ENCODE measurements at regions not wholly inside any gene's neighbourhood (a gene's known extent, or its start where the extent isn't known, plus 50 kb on each side); places are given as distances from the start of the nearest gene placed in this dataset.

- peaks cover 20% of the 10 kb centered on the region; the same call in 1 of the 2 replicates for H3K9me3 ChIP-seq (ENCODE audit: insufficient read depth, low read depth, low read length)
- H3K4me1 ChIP-seq (ENCODE audit: insufficient read depth, low read length, poor library complexity, severe bottlenecking): no peaks in the 10 kb centered on the region
- no peak overlapping the region for H2AFZ ChIP-seq (ENCODE audit: low read length)
- H3F3A ChIP-seq (ENCODE audit: low read depth): no peaks in the 10 kb centered on the region
- H3K4me3 ChIP-seq (ENCODE audit: low read length, poor library complexity, severe bottlenecking): no peak overlapping the region
- H3K36me3 ChIP-seq (ENCODE audit: insufficient read depth, low read length): peaks cover 3% of the 10 kb centered on the region; the same call in 1 of the 2 replicates
- no peaks in the 10 kb centered on the region for H3K79me2 ChIP-seq (ENCODE audit: insufficient read depth, low read length)
- H3K9me2 ChIP-seq (replicated peaks; ENCODE audit: low read depth, low read length): no peaks in the 10 kb centered on the region
- H3K9ac ChIP-seq (ENCODE audit: low read depth, low read length, poor library complexity, severe bottlenecking): no peak overlapping the region
- no peaks in the 10 kb centered on the region for H4K20me1 ChIP-seq (ENCODE audit: insufficient read depth, low read length, poor library complexity, severe bottlenecking)
- no peaks in the 10 kb centered on the region for H3K27me3 ChIP-seq (ENCODE audit: insufficient read depth, low read length, poor library complexity, severe bottlenecking)
- H3K4me2 ChIP-seq (ENCODE audit: low read depth, low read length, poor library complexity, severe bottlenecking): no peak overlapping the region
- TF ChIP-seq EZH2phosphoT487 (IDR thresholded peaks at IDR 0.05; ENCODE audit: borderline replicate concordance) (no peak), CTCF (conservative IDR thresholded peaks at IDR 0.05; ENCODE audit: low read length) (peak; percentile 31; the same call in 1 of the 2 replicates)
Observed at GRCh38 chr19:27776020-27776419, 1436.9 kb downstream of the UQCRFS1 start.

- TF ChIP-seq EZH2phosphoT487 (IDR thresholded peaks at IDR 0.05; ENCODE audit: borderline replicate concordance): no peak
- TF ChIP-seq CTCF (conservative IDR thresholded peaks at IDR 0.05; ENCODE audit: low read length): no peak
- Histone ChIP-seq H3K36me3 (ENCODE audit: insufficient read depth, low read length) (peaks cover 3% of the 10 kb centered on the region; the same call in 1 of the 2 replicates), H3K9ac (ENCODE audit: low read depth, low read length, poor library complexity, severe bottlenecking) (no peak overlapping the region), H2AFZ (ENCODE audit: low read length) (no peak overlapping the region), H3F3A (ENCODE audit: low read depth) (no peaks in the 10 kb centered on the region), H3K27me3 (ENCODE audit: insufficient read depth, low read length, poor library complexity, severe bottlenecking) (no peaks in the 10 kb centered on the region), H3K4me2 (ENCODE audit: low read depth, low read length, poor library complexity, severe bottlenecking) (no peak overlapping the region), H3K79me2 (ENCODE audit: insufficient read depth, low read length) (no peaks in the 10 kb centered on the region), H3K9me2 (replicated peaks; ENCODE audit: low read depth, low read length) (no peaks in the 10 kb centered on the region), H3K4me1 (ENCODE audit: insufficient read depth, low read length, poor library complexity, severe bottlenecking) (no peaks in the 10 kb centered on the region), H3K4me3 (ENCODE audit: low read length, poor library complexity, severe bottlenecking) (no peak overlapping the region), H3K9me3 (ENCODE audit: insufficient read depth, low read depth, low read length) (peaks cover 20% of the 10 kb centered on the region; the same call in 1 of the 2 replicates), H4K20me1 (ENCODE audit: insufficient read depth, low read length, poor library complexity, severe bottlenecking) (no peaks in the 10 kb centered on the region)
Observed at GRCh38 chr19:27775395-27775794, 1437.6 kb downstream of the UQCRFS1 start.

GRCh38 chr19:27774827-27775226, 1438.1 kb downstream of the UQCRFS1 start:
- Histone ChIP-seq H3K27me3 (ENCODE audit: insufficient read depth, low read length, poor library complexity, severe bottlenecking) (no peaks in the 10 kb centered on the region), H4K20me1 (ENCODE audit: insufficient read depth, low read length, poor library complexity, severe bottlenecking) (no peaks in the 10 kb centered on the region), H3K9me2 (replicated peaks; ENCODE audit: low read depth, low read length) (no peaks in the 10 kb centered on the region), H2AFZ (ENCODE audit: low read length) (no peak overlapping the region), H3K4me2 (ENCODE audit: low read depth, low read length, poor library complexity, severe bottlenecking) (no peak overlapping the region), H3K36me3 (ENCODE audit: insufficient read depth, low read length) (peaks cover 3% of the 10 kb centered on the region; the same call in 1 of the 2 replicates), H3K79me2 (ENCODE audit: insufficient read depth, low read length) (no peaks in the 10 kb centered on the region), H3K4me1 (ENCODE audit: insufficient read depth, low read length, poor library complexity, severe bottlenecking) (no peaks in the 10 kb centered on the region), H3K9ac (ENCODE audit: low read depth, low read length, poor library complexity, severe bottlenecking) (no peak overlapping the region), H3K4me3 (ENCODE audit: low read length, poor library complexity, severe bottlenecking) (no peak overlapping the region), H3F3A (ENCODE audit: low read depth) (no peaks in the 10 kb centered on the region), H3K9me3 (ENCODE audit: insufficient read depth, low read depth, low read length) (peaks cover 23% of the 10 kb centered on the region; the same call in 1 of the 2 replicates)
- TF ChIP-seq EZH2phosphoT487 (IDR thresholded peaks at IDR 0.05; ENCODE audit: borderline replicate concordance) (no peak), CTCF (conservative IDR thresholded peaks at IDR 0.05; ENCODE audit: low read length) (peak; percentile 53)

Measured in Loucy (cell line).